ENCODE measurements at regions not wholly inside any gene's neighbourhood (a gene's known extent, or its start where the extent isn't known, plus 50 kb on each side); places are given as distances from the start of the nearest gene placed in this dataset.

- DNase-seq (ENCODE audit: low read depth in 1 of 2, low spot score in 1 of 2): no peak
- no peak for TF ChIP-seq JUND (IDR thresholded peaks at IDR 0.05; ENCODE audit: low read depth)
- in situ Hi-C loops (cut with HindIII; ENCODE audit: low pct_unique_long_range_greater_than_20kb, low sequenced_read_pairs): no loop called here
Measured at GRCh38 chr19:31402529-31403316, 53.5 kb upstream of the TSHZ3 start.

DNA sequence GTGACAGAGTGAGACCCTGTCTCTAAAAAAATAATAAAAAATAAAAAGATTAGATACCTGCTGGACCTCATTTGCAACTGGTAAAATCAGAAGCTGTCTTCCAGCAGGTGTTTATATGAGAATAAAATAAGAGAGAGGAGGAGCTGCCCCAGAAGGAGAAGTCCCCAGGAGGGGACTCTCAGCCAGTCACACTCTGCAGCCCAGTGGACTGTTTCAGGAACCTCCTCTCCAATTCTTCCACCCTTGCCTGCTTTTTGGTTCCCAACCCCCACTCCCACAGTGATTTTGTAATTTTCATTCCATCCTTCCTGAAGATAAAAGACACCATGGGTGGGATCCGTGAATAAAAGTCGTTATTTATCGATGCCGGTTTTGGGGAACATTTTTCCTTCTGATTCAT, 56.9 kb upstream of the TSHZ3 start:
- DNase-seq (ENCODE audit: low read depth in 1 of 2, low spot score in 1 of 2): no peak
- TF ChIP-seq JUND (IDR thresholded peaks at IDR 0.05; ENCODE audit: low read depth): no peak
- in situ Hi-C loops (cut with HindIII; ENCODE audit: low pct_unique_long_range_greater_than_20kb, low sequenced_read_pairs): no loop called here

- no peak for TF ChIP-seq JUND (IDR thresholded peaks at IDR 0.05; ENCODE audit: low read depth)
- in situ Hi-C loops (cut with HindIII; ENCODE audit: low pct_unique_long_range_greater_than_20kb, low sequenced_read_pairs): no loop called here
- no peak for DNase-seq (ENCODE audit: low read depth in 1 of 2, low spot score in 1 of 2)
Measured at GRCh38 chr19:31408460-31409124, 59.4 kb upstream of the TSHZ3 start.

DNA sequence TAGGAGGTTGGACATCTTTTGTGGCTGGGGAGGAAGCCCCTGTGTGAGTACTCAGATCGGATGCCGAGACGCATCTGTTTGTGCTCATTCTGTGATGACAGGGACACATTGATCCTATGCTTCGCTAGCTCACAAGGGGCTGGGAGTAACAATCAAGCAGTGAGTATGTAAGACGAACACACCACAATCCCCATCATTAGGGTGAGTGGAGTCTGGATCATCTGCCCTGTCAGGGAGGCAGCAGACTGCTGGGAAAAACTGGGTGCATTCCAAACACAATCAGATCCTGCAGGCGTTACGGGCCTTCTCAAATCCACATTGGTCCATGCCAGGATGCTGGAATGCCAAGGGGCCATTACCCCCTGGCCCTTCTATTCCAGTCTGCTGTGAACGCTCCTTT, 64.1 kb upstream of the TSHZ3 start:
- TF ChIP-seq JUND (IDR thresholded peaks at IDR 0.05; ENCODE audit: low read depth): no peak
- DNase-seq (ENCODE audit: low read depth in 1 of 2, low spot score in 1 of 2): no peak
- in situ Hi-C loops (cut with HindIII; ENCODE audit: low pct_unique_long_range_greater_than_20kb, low sequenced_read_pairs): no loop called here

DNA sequence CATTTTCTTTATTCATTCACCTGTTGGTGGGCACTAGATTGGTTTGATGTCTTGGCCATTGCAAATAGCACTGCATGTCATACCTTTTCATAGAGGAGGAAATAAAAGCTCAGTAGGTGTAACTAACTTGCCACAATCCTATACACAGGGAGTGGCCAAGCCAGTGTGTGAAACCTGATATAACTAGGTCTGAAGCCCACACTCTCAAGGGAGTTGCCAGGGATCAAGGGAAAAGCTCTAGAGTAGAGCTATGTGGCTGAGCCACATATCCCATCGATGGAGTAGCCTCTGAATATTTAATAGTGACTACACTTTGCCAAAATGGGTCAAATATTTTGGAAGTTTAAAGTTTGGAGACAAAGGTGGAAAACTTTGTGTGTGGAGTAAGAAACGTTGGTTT, 66.1 kb upstream of the TSHZ3 start:
- DNase-seq (ENCODE audit: low read depth in 1 of 2, low spot score in 1 of 2): no peak
- TF ChIP-seq JUND (IDR thresholded peaks at IDR 0.05; ENCODE audit: low read depth): no peak
- in situ Hi-C loops (cut with HindIII; ENCODE audit: low pct_unique_long_range_greater_than_20kb, low sequenced_read_pairs): no loop called here

GRCh38 chr19:31416548-31416947, 67.3 kb upstream of the TSHZ3 start:
- DNase-seq (ENCODE audit: low read depth in 1 of 2, low spot score in 1 of 2): no peak
- no peak for TF ChIP-seq JUND (IDR thresholded peaks at IDR 0.05; ENCODE audit: low read depth)
- in situ Hi-C loops (cut with HindIII; ENCODE audit: low pct_unique_long_range_greater_than_20kb, low sequenced_read_pairs): no loop called here

GRCh38 chr19:31418055-31418454, 68.8 kb upstream of the TSHZ3 start:
- in situ Hi-C loops (cut with HindIII; ENCODE audit: low pct_unique_long_range_greater_than_20kb, low sequenced_read_pairs): no loop called here
- TF ChIP-seq JUND (IDR thresholded peaks at IDR 0.05; ENCODE audit: low read depth): no peak
- DNase-seq (ENCODE audit: low read depth in 1 of 2, low spot score in 1 of 2): no peak

DNA sequence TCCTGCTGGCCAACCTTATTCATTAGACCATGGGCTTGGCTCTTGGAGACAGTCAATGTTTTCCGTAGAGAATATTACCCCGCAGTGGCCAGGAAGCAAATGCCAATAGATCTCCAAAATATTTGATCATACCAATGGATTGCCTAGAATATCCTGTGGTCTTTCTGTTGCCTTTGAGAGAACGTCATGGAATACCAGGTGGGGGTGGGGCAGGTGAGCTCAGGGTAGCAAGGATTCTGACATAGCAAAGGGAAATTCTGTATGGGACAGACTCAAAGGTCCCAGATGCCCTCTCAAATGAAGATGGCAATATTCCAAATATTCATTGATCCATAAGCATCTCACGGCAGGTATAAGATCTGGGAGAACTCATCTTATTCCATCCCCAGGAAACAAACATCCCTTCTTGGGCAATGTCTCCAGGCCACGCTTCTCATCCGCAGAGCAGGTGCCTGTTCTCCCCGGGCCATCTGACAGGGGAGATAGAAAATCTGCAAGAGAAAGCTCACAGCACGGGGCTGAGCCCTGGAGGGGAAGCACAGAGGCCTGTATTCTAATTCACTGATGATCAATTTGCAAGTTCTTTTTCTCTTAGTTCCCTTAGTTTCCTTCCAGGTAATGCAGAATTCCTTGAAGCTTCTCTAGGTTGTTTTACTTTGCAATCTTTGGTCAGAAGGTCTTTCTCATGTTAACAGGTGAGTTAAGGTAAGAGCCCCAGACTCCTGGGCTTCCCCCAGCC, 69.6 kb upstream of the TSHZ3 start:
- in situ Hi-C loops (cut with HindIII; ENCODE audit: low pct_unique_long_range_greater_than_20kb, low sequenced_read_pairs): no loop called here
- no peak for DNase-seq (ENCODE audit: low read depth in 1 of 2, low spot score in 1 of 2)
- TF ChIP-seq JUND (IDR thresholded peaks at IDR 0.05; ENCODE audit: low read depth): no peak

GRCh38 chr19:31419871-31420445, 70.7 kb upstream of the TSHZ3 start:
- no peak for TF ChIP-seq JUND (IDR thresholded peaks at IDR 0.05; ENCODE audit: low read depth)
- in situ Hi-C loops (cut with HindIII; ENCODE audit: low pct_unique_long_range_greater_than_20kb, low sequenced_read_pairs): no loop called here
- no peak for DNase-seq (ENCODE audit: low read depth in 1 of 2, low spot score in 1 of 2)

GRCh38 chr19:31421082-31421481, 71.8 kb upstream of the TSHZ3 start:
- DNase-seq (ENCODE audit: low read depth in 1 of 2, low spot score in 1 of 2): no peak
- no peak for TF ChIP-seq JUND (IDR thresholded peaks at IDR 0.05; ENCODE audit: low read depth)
- in situ Hi-C loops (cut with HindIII; ENCODE audit: low pct_unique_long_range_greater_than_20kb, low sequenced_read_pairs): no loop called here

DNA sequence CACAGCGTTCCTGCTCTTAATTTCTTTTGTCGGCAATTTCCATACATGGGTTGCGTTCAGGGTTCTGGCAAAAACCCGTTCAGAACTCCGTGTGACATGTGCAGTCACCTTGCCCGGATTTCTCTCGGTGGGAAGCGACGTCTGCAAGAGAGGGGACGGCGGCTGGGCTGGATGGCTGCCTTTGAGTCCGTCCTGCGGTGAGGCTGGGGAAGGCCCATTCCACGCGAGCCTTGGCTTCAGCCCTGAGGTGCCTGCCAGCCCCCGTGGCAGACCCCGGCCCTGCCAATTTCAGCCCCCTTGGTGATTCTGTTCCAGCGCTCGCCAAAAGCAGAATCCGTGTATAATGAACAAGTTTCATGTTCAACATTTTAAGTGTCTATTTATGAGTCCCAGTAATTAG, 72.6 kb upstream of the TSHZ3 start:
- no peak for DNase-seq (ENCODE audit: low read depth in 1 of 2, low spot score in 1 of 2)
- no peak for TF ChIP-seq JUND (IDR thresholded peaks at IDR 0.05; ENCODE audit: low read depth)
- in situ Hi-C loops (cut with HindIII; ENCODE audit: low pct_unique_long_range_greater_than_20kb, low sequenced_read_pairs): no loop called here

- DNase-seq (ENCODE audit: low read depth in 1 of 2, low spot score in 1 of 2): no peak
- TF ChIP-seq JUND (IDR thresholded peaks at IDR 0.05; ENCODE audit: low read depth): no peak
- in situ Hi-C loops (cut with HindIII; ENCODE audit: low pct_unique_long_range_greater_than_20kb, low sequenced_read_pairs): no loop called here
Measured at GRCh38 chr19:31423896-31424295, 74.7 kb upstream of the TSHZ3 start.

Data from T47D (cell line).